Keratinocyte (primary cell): ENCODE measurements at regions not wholly inside any gene's neighbourhood (a gene's known extent, or its start where the extent isn't known, plus 50 kb on each side); places are given as distances from the start of the nearest gene placed in this dataset.

ENCODE experiments used
- CTCF ChIP-seq, 3 experiments: IDR thresholded peaks in 1 of 3; conservative IDR thresholded peaks in 1 of 3; optimal IDR thresholded peaks in 1 of 3; 2 replicates in 2 of 3; 3 replicates in 1 of 3; pipeline versions ENCODE3 to v1.5.1; 2011; ENCODE audit warnings: low read length in 3 of 3, mild to moderate bottlenecking in 3 of 3, moderate library complexity in 2 of 3, control low read depth in 1 of 3, inconsistent platforms in 1 of 3; ENCODE audit not compliant: insufficient read depth in 2 of 3; ENCODE audit errors: extremely low read depth in 1 of 3
- EZH2 ChIP-seq: IDR thresholded peaks from one replicate; pipeline ENCODE4 v1.6.1; 2012; ENCODE audit warnings: inconsistent platforms, mild to moderate bottlenecking, low read length, moderate library complexity

GRCh38 chr2:15695582-15696330 lies 104.1 kb downstream of the DDX1 start:
- TF ChIP-seq CTCF (optimal IDR thresholded peaks at IDR 0.05 in 1 of 3, IDR thresholded peaks at IDR 0.05 in 1 of 3, conservative IDR thresholded peaks at IDR 0.05 in 1 of 3; ENCODE audit: extremely low read depth in 1 of 3, insufficient read depth in 2 of 3, low read length in 3 of 3) (no peak), EZH2 (no peak)
